HL-60 (cell line): ENCODE measurements at regions not wholly inside any gene's neighbourhood (a gene's known extent, or its start where the extent isn't known, plus 50 kb on each side); places are given as distances from the start of the nearest gene placed in this dataset.

Experiments
- DNase-seq, 2 experiments: peaks; one replicate each; pipeline ENCODE4 v3.0.0-alpha.2; 2010 to 2020; ENCODE audit warnings: low read depth in 1 of 2, low spot score in 1 of 2
- H3K27ac ChIP-seq: fragments of 250-450 bp; sonication (Bioruptor Pico); replicated peaks from 2 replicates; pipeline ENCODE4 v1.5.1; 2020; ENCODE audit warnings: mild to moderate bottlenecking, moderate library complexity
- H3K27me3 ChIP-seq: fragments of 250-450 bp; sonication (Bioruptor Pico); 2 replicates; pipeline ENCODE4 v1.5.1; 2021; ENCODE audit warnings: mild to moderate bottlenecking, moderate library complexity; ENCODE audit not compliant: insufficient read depth, poor library complexity, severe bottlenecking
- H3K4me3 ChIP-seq: replicated peaks from 2 replicates; pipeline ENCODE4 v1.5.1; 2011; ENCODE audit warnings: mild to moderate bottlenecking, control low read depth, low read length; ENCODE audit not compliant: insufficient read depth
- GABPA ChIP-seq: IDR thresholded peaks from 2 replicates; pipeline ENCODE4 v1.6.1; 2012; ENCODE audit warnings: low read depth
- POLR2AphosphoS5 ChIP-seq: IDR thresholded peaks from 2 replicates; pipeline ENCODE4 v1.6.1; 2012; ENCODE audit warnings: low read depth
- REST ChIP-seq: IDR thresholded peaks from 2 replicates; pipeline ENCODE4 v1.6.1; 2012; ENCODE audit warnings: low read depth; ENCODE audit not compliant: insufficient replicate concordance
- SPI1 ChIP-seq: IDR thresholded peaks from 2 replicates; pipeline ENCODE4 v1.6.1; 2012; ENCODE audit warnings: low read depth, mild to moderate bottlenecking, borderline replicate concordance
- TF ChIP-seq, protein P1 (sequence below): IDR thresholded peaks from one replicate; pipeline ENCODE4 v1.5.1; 2011; ENCODE audit warnings: low read length, control low read depth, inconsistent platforms; ENCODE audit not compliant: insufficient read depth

- Histone ChIP-seq H3K27ac (no peak overlapping the region), H3K4me3 (no peak overlapping the region), H3K27me3 (no peaks in the 10 kb centered on the region)
- no peak for DNase-seq
- TF ChIP-seq POLR2AphosphoS5 (no peak), GABPA (no peak), SPI1 (no peak), REST (no peak)
- TF ChIP-seq, protein P1, sequence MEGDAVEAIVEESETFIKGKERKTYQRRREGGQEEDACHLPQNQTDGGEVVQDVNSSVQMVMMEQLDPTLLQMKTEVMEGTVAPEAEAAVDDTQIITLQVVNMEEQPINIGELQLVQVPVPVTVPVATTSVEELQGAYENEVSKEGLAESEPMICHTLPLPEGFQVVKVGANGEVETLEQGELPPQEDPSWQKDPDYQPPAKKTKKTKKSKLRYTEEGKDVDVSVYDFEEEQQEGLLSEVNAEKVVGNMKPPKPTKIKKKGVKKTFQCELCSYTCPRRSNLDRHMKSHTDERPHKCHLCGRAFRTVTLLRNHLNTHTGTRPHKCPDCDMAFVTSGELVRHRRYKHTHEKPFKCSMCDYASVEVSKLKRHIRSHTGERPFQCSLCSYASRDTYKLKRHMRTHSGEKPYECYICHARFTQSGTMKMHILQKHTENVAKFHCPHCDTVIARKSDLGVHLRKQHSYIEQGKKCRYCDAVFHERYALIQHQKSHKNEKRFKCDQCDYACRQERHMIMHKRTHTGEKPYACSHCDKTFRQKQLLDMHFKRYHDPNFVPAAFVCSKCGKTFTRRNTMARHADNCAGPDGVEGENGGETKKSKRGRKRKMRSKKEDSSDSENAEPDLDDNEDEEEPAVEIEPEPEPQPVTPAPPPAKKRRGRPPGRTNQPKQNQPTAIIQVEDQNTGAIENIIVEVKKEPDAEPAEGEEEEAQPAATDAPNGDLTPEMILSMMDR = no peak
Observed at GRCh38 chr10:117674201-117674600, 131.7 kb downstream of the EMX2 start.

DNA sequence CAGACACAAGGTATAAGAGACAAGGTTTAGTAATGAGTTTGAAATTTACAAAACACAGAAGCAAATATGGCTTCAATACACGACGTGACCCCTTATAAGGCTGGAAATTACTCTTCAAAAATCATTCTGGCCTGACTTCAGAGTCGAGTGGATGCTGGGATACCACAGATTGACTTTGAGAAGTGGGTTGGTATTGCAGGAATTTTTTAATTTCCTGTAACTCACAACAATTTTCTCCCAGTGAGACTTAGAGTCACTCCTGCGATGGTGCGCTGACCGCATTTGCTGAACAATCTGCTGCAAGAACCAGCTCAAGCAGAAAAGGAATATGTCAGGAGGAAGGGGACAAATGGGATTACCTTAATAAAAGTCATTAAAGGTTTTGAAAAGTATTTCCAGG lies 132.1 kb downstream of the EMX2 start:
- no peaks in the 10 kb centered on the region for H3K27me3 ChIP-seq
- no peak overlapping the region for H3K27ac ChIP-seq
- no peak for TF ChIP-seq POLR2AphosphoS5
- TF ChIP-seq GABPA = no peak
- no peak for TF ChIP-seq REST
- TF ChIP-seq SPI1 = no peak
- TF ChIP-seq, protein P1 = no peak
- H3K4me3 ChIP-seq = no peak overlapping the region
- DNase-seq = no peak

DNA sequence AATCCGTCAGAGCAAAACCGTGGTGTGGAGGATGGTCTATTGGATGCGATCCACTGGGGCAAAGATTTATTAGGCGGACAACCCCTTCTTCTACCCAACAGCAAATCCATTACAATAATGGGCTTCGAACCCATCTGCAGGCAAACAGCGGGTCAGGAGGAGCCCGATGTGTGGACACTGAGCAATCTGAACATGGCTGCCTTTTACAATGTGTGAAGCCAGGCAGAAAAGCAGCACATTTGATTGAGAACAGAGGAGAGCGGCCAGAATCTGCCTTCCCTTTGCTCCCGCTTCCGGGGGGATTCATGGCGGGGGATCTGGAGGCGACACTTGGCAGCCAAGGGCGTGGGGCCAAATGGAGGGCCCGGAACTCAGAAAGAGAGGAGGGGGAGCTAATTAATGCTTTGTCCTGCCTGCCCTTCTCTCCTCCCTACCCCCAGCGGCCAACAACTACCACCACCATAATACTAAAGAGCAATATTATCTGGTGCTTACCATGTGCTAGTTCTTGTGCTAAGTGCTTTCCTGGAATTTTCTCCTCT lies 133.0 kb downstream of the EMX2 start:
- Histone ChIP-seq H3K4me3 (no peak overlapping the region), H3K27ac (no peak overlapping the region), H3K27me3 (no peaks in the 10 kb centered on the region)
- TF ChIP-seq GABPA (no peak), REST (no peak), SPI1 (no peak), POLR2AphosphoS5 (no peak)
- TF ChIP-seq, protein P1 = no peak
- DNase-seq = no peak
